IMR-90 (cell line): ENCODE measurements at regions not wholly inside any gene's neighbourhood (a gene's known extent, or its start where the extent isn't known, plus 50 kb on each side); places are given as distances from the start of the nearest gene placed in this dataset.

ENCODE experiments used
- CEBPB ChIP-seq: IDR thresholded peaks from 2 replicates; pipeline ENCODE4 v1.6.1; 2012; ENCODE audit warnings: low read depth, low read length, improper control_type of control experiment
- POLR2A ChIP-seq: IDR thresholded peaks from 2 replicates; pipeline ENCODE4 v1.6.1; 2012; ENCODE audit warnings: mild to moderate bottlenecking, low read depth, low read length
- RAD21 ChIP-seq: IDR thresholded peaks from 2 replicates; pipeline ENCODE4 v1.6.1; 2012; ENCODE audit warnings: low read length, improper control_type of control experiment
- USF2 ChIP-seq: fragments of 150-350 bp; IDR thresholded peaks from 2 replicates; pipeline ENCODE4 v1.6.1; 2017; ENCODE audit warnings: mild to moderate bottlenecking, antibody characterized with exemption, low read length, low read depth

- TF ChIP-seq POLR2A (no peak), RAD21 (no peak), CEBPB (no peak), USF2 (no peak)
Measured at GRCh38 chr16:87107201-87107600, 210.0 kb downstream of the C16orf95 start.
